DMS79 (cell line): ENCODE measurements at regions not wholly inside any gene's neighbourhood (a gene's known extent, or its start where the extent isn't known, plus 50 kb on each side); places are given as distances from the start of the nearest gene placed in this dataset.
"Not testable (repeated sequence)": the region's sequence is repeated elsewhere in the genome, so short reads cannot be mapped to it uniquely, and the experiment has no call there.

ENCODE experiments used
- DNase-seq: peaks from one replicate; lab custom pipeline; 2025; lab: John Stamatoyannopoulos, UW

DNA sequence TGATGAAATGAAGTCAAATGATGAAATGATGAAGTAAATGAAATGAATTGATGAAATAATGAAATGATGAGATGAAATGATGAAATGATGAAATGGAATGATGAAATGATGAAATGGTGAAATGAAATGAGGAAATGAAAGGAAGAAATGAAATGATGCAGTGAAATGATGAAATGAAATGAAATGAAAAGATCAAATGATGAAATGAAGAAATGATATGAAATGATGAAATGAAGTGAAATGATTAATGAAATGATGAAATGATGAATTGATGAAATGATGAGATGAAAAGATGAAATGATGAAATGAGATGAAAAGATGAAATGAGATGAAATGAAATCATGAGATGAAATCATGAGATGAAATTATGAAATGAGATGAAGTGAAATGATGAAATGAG, 139.2 kb upstream of the ERV3-1 start:
- not testable (repeated sequence) for DNase-seq

DNA sequence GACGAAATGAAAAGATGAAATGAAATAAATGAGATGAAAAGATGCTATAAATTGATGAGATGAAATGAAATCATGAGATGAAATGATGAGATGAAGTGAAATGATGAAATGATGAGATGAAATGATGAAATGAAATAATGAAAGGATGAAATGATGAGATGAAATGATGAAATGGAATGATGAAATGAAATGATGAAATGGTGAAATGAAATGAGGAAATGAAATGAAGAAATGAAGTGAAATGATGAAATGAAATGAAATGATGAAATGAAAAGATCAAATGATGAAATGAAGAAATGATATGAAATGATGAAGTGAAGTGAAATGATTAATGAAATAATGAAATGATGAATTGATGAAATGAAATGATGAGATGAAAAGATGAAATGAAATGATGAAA, 138.5 kb upstream of the ERV3-1 start:
- not testable (repeated sequence) for DNase-seq

DNA sequence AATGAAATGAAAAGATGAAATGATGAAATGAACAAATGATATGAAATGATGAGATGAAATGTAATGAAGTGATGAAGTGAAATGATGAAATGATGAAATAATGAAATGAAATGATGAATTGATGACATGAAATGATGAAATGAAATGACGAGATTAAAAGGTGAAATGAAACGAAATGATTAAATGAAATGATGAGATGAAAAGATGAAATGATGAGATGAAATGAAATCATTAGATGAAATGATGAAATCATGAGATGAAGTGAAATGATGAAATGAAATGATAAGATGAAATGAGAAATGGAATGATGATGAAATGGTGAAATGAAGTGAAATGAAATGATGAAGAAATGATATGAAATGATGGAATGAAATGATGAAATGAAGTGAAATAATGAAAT, 138.1 kb upstream of the ERV3-1 start:
- DNase-seq, result not testable (repeated sequence)

DNA sequence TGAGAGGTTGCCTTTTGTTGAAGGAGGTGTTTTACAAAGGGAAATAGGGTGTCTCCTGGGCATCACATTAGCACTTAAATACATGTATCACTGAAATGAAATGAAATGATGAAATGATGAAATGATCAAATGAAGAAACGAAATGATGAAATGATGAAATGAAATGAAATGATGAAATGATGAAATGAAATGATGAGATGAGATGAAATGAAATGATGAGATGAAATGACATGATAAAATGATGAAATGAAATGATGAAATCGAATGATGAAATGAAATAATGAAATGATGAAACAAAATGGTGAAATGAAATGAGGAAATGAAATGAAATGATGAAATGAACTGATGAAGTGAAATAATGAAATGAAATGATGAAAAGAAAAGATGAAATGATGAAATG, 137.6 kb upstream of the ERV3-1 start:
- DNase-seq, result not testable (repeated sequence)

DNA sequence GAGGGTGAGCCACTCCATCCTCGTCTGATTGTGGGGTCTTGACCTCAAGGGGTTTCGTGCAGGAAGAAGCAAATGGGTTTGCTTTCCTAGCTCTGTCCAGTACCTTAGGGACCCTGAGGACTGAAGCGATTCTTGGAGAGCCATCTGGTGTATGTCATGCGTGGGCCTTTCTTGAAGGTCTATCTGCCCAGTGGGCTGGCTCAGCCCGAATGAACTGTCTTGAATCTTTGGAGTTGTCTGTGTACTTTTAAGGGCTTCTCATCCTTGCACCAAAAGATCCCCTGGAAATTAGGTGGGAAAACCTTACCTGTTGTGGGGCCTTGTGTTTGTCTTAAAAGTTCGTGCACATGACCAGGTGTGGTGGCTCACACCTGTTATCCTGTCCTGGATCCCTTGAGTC, 135.4 kb upstream of the ERV3-1 start:
- not testable (repeated sequence) for DNase-seq

DNA sequence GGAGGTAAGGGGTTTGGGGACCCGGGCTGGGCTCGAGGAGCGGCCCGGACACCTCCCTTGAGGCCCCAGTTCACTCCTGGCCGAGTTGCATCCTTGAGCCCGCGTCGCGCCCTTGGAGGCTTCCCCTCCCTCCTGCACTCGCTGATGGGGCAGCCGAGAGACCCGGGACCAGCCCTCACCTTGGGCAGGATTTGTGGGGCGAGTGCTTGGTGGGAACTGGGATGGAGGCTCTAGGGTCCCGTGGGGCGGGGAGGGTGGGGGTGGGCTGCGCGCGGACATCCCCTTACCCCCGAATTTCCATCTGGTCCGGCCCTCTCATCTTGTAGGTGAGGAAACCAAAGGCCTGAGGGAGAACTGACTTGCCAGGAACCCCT, 134.9 kb upstream of the ERV3-1 start:
- DNase-seq, result not testable (repeated sequence)

DNA sequence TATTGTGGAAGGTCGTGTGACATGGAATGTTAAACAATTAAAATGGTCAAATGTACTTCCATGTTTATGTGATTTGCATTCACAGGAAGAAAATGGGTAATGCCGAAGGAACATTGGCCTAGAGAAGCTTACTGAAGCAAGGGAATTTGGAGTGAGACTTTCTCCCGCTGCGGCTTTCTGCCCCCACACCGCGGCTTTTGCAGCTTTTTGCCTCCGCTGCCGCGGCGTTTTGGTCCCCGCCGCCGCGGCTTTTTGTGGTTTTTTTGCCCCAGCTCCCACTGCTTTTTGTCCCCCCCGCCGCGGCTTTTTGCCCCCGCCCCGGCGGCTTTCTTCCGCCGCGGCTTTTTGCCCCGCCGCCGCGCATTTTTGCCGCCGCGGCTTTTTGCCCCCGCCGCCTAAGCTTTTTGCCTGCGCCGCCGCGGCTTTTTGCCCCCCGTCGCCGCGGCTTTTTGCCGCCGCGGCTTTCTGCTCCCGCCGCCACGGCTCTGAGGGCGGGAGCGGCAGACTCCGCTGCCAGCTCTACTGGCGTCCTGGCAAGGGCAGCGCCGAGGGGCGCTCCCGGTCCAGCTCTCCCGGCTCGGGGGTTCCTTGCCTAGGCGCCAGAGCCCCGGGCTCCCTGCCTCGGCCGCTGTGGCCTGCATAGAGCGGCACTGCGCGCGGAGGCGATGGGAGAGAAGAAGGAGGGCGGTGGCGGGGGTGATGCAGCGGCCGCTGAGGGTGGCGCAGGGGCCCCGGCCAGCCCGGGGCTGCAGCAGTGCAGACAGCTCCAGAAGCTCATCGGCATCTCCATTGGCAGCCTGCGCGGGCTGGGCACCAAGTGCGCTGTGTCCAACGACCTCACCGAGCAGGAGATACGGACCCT, 134.3 kb upstream of the ERV3-1 start:
- DNase-seq, result not testable (repeated sequence)

DNA sequence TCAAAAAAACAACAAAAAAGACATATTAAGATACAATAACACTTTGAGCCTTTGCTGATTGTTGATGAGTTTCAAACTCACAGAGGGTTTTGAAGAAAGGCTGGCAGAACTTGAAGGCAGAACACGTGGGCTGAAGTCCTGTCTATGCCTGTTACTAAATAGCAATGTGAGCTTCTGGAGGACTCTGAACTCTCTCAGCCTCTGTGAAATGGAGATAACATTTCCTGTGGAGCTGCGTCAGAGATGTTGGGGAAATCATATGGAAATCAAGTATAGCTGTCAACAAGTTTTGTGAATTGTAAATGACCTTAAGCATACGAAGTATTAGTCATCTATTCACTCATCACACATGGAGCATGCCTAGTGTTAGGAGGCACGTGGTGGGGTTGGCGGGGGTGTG, 130.4 kb upstream of the ERV3-1 start:
- not testable (repeated sequence) for DNase-seq

DNA sequence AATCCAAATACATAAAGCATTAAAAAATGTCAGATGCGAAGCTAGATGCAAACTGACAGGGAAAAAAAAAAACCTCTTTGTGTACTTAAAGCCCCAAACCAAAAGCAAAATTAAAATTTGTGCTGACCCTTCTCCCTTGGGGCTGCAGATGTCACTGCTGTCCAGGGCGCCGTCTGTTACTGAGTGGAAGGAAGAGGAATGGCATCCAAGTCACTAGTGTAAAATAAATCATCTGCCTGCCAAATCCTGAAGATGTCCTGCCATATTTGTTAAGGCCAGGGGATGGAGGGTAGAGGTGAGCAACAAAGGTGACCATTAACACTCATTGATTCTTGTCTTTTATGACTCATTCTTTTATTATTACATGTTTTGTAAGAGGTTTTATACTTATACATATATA, 126.6 kb upstream of the ERV3-1 start:
- DNase-seq, result not testable (repeated sequence)

DNA sequence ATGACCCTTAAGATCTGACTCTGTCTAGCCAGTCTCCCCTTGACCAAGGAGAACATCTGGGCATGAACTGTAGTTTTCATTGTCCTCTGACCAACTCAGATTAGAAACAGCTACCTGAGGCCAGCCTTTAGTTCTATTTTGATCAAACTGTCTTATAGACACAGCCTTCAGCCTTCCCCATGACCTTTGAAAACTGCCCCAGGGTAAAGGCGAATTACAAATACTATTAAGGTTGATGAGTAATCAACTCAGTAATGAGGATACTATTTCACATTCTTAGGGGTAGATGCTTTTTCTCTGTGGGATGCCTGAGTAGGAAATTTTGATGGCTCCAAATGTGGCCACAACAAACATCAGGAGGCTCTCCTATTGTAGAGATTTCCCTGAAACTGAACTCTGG, 125.8 kb upstream of the ERV3-1 start:
- not testable (repeated sequence) for DNase-seq

DNA sequence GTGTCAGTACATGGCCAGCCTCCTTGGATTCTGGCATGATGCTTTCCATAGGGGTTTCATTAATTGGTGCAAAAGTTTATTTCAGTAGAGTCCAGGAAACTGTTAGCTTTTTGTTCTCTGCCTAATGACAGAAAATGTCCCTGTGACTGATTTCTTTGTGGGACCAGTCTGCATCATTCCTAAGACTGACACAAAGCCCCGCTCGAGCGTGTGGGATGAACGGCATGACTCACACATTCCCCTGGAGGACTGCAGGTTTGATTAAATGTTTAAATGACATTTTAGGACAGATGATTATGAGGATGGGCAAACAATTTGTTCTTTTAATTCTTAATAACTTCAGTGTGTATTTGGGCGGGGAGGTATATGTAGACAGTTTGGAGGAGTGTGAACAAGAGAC, 120.9 kb upstream of the ERV3-1 start:
- DNase-seq, result not testable (repeated sequence)

DNA sequence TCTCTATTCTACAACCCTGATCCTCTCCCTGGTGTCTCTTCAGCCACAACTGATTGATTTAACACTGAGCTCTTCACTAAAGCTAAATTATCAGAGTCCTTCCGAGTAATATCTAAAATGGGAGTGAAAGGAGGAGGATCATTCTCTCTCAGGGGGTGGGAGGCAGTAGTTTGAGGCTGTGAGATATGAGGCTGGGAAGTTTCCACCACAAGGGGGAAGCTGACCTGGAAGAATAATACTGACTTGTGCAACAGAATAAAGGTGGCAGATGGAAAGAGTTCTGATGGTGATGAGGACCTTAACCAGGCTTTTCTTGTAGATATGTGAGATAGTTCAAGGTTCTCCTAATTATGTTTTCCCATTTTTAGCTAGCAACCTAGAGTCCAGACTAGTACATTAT, 118.1 kb upstream of the ERV3-1 start:
- DNase-seq, result not testable (repeated sequence)

DNA sequence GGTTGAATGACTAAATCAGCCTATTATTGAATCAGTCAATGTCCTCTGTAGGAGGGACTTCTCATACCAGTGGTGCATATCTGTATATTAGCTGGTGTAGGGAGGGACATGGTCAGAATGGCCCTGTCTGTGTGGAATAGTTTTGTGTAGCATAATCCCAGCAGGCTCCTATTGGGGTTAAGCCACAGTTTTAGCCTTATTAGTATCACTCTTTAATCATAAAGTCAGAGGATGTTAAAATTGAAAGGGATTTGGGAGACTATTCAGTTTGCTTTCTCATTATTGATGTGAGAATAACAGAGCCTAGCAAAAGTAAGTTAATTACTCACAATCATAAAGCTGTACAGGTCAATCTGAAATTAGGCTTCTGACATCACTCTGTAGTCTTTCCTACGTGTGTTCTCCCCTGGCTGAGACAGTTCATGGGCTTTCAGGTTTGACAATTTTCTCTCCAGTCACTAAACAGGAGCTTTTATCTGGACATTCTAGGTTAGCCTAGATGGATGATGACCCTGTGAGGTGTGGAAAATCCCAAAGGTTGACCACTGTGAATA, 99.2 kb upstream of the ERV3-1 start:
- not testable (repeated sequence) for DNase-seq

DNA sequence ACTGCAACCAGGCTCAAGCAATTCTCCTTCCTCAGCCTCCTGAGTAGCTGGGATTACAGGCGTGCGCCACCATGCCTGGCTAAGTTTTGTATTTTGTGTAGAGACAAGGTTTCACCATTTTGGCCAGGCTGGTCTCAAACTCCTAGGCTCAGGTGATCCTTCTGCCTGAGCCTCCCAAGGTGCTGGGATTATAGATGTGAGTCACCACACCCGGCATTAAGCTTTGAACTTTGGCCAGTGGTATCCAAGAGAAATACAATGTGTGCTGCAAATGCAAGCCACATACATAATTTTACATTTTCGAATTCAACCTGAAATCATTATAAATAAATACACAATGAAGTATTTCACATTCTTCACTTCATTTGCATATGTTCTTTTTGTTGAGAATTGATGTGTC, 94.0 kb upstream of the ERV3-1 start:
- DNase-seq, result not testable (repeated sequence)

DNA sequence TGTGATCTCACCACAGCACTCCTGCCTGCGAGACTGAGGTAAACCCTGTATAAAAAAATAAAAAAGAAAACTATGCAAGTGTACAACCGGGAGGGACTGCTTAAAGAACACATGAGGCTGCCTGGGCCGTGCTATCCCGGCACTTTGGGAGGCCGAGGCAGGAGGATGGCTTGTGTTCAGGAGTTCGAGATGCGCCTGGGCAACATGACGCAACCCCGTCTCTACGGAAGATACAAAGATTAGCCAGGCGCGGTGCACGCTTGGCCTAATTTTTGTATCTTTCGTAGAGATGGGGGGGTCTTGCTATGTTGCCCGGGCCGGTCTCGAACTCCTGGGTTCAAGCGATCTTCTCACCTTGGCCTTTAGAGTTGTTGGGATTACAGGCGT, 75.2 kb upstream of the ERV3-1 start:
- not testable (repeated sequence) for DNase-seq

DNA sequence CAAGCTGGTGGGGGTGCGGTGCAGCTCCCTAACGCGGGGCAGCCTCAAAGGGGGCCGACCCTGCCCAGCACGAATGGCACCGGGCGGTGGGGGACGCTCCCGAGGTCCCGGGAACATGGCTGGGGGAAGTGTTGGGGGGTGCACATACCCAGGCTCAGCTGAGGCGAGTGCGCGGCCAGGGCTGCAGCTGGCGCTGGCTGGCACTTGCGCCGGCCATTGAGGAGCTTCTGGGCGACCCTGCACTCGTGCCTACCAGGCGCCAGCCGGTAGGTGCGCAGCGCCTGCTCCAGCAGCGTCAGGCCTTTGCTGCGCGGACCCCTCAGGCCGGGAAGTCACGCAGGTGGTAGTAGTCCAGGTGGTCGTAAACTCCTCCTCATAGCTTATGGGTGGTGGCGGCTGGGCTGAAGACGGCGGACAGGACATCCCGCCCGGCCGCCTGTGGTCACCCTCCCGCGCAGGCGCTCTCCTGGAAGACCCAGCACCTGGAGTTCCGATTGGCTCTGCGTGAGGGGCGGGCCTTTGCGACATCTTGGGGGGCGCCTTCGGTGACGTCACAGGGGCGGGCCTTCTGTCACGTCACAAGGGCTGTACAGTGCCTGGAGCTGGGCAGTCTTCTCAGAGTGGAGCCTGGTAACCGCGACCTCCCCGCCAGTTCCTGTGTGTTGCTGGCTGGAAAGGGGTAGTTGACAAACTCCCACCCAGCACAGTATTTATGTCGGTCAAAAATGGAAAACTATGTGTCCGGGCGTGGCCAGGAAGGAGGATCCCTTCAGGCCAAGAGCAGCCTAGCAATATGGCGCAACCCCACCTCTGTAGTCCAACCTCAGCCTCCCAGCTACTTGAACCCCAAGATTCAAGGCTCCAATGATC, 74.5 kb upstream of the ERV3-1 start:
- peak; percentile 71 for DNase-seq

DNA sequence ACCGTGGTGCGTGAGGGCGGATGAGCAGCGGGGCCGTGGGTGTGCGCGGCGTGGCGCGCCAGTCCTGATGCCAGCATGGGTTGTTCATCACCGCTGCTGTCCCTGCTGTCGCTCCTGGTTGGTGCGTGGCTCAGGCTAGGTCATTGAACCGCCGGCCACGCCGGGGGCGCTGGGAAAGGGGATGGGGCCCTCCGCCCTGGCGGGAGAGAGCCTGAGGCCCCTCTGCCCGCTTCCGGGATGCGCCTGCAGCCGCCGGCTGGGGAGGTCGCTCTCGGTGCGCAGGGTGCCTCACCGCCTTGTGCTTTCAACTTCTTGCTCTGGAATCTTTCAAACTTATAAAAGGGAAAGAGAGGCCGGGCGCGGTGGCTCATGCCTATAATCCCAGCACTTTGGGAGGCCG, 68.5 kb upstream of the ERV3-1 start:
- DNase-seq, result not testable (repeated sequence)

DNA sequence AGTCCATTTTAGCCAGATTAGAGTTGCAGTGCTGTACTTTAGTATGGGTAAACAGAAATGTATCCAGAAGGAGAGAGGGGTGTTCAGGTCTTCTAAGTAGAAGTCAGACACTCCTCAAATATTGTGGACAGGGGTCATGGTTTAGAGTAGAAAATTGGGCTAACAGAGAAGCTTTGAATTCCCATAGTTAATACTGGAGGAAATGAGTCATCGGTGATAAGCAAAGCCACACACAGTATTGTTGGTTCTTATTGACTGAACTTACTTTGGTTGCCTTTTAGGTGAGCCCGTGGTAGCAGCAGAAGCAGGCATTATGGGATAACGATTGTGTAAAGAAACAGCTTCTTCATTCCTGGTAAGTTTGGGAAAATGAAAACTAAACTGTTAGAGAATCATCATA, 66.7 kb upstream of the ERV3-1 start:
- DNase-seq, result not testable (repeated sequence)

DNA sequence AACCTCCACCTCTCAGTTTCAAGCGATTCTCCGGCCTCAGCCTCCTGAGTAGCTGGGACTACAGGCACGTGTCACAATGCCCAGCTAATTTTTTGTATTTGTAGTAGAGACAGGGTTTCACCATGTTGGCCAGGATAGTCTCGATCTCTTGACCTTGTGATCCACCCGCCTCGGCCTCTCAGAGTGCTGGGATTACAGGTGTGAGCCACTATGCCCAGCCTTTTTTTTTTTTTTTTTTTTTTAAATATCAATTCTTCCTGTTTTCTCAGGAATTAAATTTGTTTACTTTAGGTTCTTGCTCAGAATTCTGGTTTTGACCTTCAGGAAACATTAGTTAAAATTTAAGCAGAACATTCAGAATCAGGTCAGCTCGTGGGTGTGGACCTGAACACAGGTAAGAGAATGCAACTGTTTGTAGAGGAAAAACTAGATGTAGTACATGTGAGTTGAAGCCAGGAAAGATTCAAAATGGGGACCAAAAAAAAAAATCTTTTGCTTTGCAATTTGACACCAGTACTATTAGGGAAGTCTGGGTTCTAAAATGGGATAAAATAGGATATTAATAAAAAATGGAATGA, 65.5 kb upstream of the ERV3-1 start:
- DNase-seq, result not testable (repeated sequence)

DNA sequence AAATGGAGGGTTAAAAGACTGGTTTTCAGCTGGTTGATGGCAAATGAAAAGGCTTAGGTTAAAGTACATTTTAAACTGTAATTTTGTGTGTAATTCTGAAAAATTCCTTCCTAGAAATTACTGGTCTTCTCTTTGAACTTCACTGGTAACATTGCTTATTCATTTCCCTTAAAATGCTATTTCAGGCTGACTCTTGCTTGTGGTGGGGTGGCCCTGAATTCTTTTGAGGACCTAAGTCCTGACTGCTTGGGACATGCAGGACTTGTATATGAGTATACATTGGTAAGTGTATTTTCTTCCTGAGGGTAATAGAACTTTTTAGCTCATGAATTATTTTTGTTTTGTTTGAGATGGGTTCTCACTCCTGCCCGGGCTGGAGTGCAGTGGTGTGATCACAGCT, 63.0 kb upstream of the ERV3-1 start:
- DNase-seq, result not testable (repeated sequence)

DNA sequence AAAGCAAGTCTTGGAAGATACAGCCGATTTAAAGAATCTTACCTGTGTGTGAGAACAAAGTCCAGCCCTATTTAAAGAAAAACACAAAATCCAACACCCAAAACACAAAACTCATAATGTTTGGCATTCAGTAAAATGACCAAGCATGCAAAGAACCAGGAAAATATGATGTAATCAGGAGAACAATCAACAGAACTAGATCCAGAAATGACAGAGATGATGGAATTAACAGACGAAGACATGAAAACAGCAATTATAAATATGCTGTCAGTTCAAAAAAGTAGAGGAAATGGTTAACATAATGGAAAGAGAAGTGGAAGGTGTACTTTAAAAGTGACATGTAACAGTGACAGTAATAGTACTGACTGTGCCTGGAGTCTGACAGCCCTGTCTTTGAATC, 56.1 kb upstream of the ERV3-1 start:
- DNase-seq, result not testable (repeated sequence)

DNA sequence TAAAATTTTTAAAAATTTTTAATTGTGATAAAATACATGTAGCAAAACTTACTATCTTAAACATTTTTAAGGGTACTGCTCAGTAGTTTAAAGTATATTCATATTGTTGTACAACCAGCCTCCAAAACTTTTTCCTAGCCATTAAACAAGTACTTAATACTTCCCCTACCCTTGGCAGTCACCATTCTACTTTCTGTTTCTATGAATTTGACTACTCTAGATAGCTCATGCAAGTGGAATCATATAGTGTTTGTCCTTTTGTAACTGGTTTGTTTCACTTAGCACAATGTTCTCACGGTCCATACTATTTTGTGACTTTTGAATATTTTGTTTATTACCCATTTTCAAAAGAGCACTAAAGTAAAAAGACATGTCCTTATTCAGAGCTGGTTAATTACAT, 52.8 kb upstream of the ERV3-1 start:
- DNase-seq, result not testable (repeated sequence)
